ENCODE measurements at regions not wholly inside any gene's neighbourhood (a gene's known extent, or its start where the extent isn't known, plus 50 kb on each side); places are given as distances from the start of the nearest gene placed in this dataset.

GRCh38 chr9:84542554-84542953, 127.0 kb upstream of the NTRK2 start:
- no peaks in the 10 kb centered on the region for H3K36me3 ChIP-seq (ENCODE audit: control insufficient read depth in 4 of 4, insufficient read depth in 4 of 4, low read length in 4 of 4)
- TF ChIP-seq, protein P1, sequence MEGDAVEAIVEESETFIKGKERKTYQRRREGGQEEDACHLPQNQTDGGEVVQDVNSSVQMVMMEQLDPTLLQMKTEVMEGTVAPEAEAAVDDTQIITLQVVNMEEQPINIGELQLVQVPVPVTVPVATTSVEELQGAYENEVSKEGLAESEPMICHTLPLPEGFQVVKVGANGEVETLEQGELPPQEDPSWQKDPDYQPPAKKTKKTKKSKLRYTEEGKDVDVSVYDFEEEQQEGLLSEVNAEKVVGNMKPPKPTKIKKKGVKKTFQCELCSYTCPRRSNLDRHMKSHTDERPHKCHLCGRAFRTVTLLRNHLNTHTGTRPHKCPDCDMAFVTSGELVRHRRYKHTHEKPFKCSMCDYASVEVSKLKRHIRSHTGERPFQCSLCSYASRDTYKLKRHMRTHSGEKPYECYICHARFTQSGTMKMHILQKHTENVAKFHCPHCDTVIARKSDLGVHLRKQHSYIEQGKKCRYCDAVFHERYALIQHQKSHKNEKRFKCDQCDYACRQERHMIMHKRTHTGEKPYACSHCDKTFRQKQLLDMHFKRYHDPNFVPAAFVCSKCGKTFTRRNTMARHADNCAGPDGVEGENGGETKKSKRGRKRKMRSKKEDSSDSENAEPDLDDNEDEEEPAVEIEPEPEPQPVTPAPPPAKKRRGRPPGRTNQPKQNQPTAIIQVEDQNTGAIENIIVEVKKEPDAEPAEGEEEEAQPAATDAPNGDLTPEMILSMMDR (IDR thresholded peaks at IDR 0.05; ENCODE audit: control extremely low read depth, extremely low read depth), result no peak
- no peak overlapping the region for H3K4me3 ChIP-seq
- peaks cover 0 to 6% (median 2%) of the 10 kb centered on the region in 4 donors for H3K9me3 ChIP-seq (ENCODE audit: control insufficient read depth in 4 of 4, insufficient read depth in 3 of 4, low read length in 3 of 4)
- no peak overlapping the region for H3K9ac ChIP-seq (ENCODE audit: insufficient read depth in 1 of 2, low read length in 2 of 2)
- 80 to 83% methylated on average over 3 of the region's 3 CpGs for WGBS, 2 donors
- ATAC-seq (ENCODE audit: insufficient read depth, low FRiP score) (no peak), DNase-seq (peak; percentile 24 to 40 (median 30))
- H3K27me3 ChIP-seq (ENCODE audit: control insufficient read depth in 3 of 3, insufficient read depth in 3 of 3, low read length in 2 of 3), result no peaks in the 10 kb centered on the region
- no peak overlapping the region for H3K27ac ChIP-seq (ENCODE audit: low read depth in 1 of 2, low read length in 1 of 2)
- H3K4me1 ChIP-seq (ENCODE audit: control insufficient read depth in 5 of 5, insufficient read depth in 5 of 5, low read length in 5 of 5), result peaks cover 0 to 4% (median 0%) of the 10 kb centered on the region in 5 donors

DNA sequence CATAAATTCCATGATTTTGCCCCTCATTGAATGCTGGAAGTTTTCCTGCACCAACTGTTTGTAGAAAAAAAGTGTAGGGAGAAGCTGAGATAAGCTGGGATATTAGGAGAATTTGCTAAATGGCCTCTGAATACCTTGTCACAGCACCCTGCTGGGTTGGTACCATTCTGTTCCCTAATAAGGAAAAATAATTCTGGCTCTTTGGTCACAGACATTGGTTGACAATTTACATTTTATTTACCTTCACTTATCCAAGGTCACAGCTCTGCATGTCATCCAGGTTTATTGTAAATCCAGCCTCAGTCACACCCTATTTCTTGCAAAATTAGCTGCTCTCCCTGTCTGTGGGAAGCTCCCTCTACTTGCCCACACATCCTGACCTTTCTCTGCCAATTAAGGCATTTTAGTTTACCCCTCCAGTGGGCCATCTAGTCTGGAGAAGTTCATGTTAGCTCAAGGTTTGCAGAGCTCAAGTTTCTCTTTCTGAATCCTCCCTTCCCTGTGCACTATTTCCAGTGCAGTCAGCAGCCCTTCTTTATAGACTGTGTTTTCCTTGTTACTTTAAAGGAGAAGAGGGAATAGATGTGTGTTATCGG, 115.4 kb upstream of the NTRK2 start:
- Histone ChIP-seq H3K4me3 (no peak overlapping the region), H3K9ac (ENCODE audit: insufficient read depth in 1 of 2, low read length in 2 of 2) (no peak overlapping the region), H3K36me3 (ENCODE audit: control insufficient read depth in 4 of 4, insufficient read depth in 4 of 4, low read length in 4 of 4) (no peaks in the 10 kb centered on the region), H3K4me1 (ENCODE audit: control insufficient read depth in 5 of 5, insufficient read depth in 5 of 5, low read length in 5 of 5) (no peaks in the 10 kb centered on the region), H3K27me3 (ENCODE audit: control insufficient read depth in 3 of 3, insufficient read depth in 3 of 3, low read length in 2 of 3) (no peaks in the 10 kb centered on the region), H3K9me3 (ENCODE audit: control insufficient read depth in 4 of 4, insufficient read depth in 3 of 4, low read length in 3 of 4) (no peaks in the 10 kb centered on the region), H3K27ac (ENCODE audit: low read depth in 1 of 2, low read length in 1 of 2) (no peak overlapping the region)
- 87 to 94% methylated on average over 1 of the region's 1 CpG for WGBS, 2 donors
- DNase-seq, result no peak
- ATAC-seq (ENCODE audit: insufficient read depth, low FRiP score), result no peak
- TF ChIP-seq, protein P1 (IDR thresholded peaks at IDR 0.05; ENCODE audit: control extremely low read depth, extremely low read depth), result no peak

DNA sequence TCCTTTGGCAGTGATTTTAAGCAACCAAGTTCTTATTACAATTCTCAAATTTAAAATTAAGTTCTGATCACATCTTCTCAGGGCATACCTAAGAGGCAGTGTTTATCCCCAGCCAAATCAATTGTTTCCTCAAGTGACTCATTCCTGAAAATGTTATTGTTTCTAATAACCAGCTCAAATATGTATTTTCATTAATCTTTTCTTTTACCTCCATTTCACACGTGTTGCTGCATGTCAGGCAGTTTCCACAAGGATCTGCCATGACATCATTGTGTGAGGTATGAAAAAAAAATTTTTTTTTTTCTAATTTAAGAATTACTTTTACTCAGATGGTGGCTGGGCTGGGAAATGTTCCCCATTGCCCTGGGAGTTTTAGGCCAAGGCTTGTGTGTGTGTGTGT, 113.0 kb upstream of the NTRK2 start:
- 35 to 54% methylated on average over 1 of the region's 1 CpG for WGBS, 2 donors
- no peaks in the 10 kb centered on the region for H3K36me3 ChIP-seq (ENCODE audit: control insufficient read depth in 4 of 4, insufficient read depth in 4 of 4, low read length in 4 of 4)
- no peak overlapping the region for H3K4me3 ChIP-seq
- TF ChIP-seq, protein P1 (IDR thresholded peaks at IDR 0.05; ENCODE audit: control extremely low read depth, extremely low read depth), result no peak
- H3K27ac ChIP-seq (ENCODE audit: low read depth in 1 of 2, low read length in 1 of 2), result no peak overlapping the region
- no peak overlapping the region for H3K9ac ChIP-seq (ENCODE audit: insufficient read depth in 1 of 2, low read length in 2 of 2)
- no peak for DNase-seq
- H3K9me3 ChIP-seq (ENCODE audit: control insufficient read depth in 4 of 4, insufficient read depth in 3 of 4, low read length in 3 of 4), result no peaks in the 10 kb centered on the region
- H3K4me1 ChIP-seq (ENCODE audit: control insufficient read depth in 5 of 5, insufficient read depth in 5 of 5, low read length in 5 of 5), result no peaks in the 10 kb centered on the region
- no peaks in the 10 kb centered on the region for H3K27me3 ChIP-seq (ENCODE audit: control insufficient read depth in 3 of 3, insufficient read depth in 3 of 3, low read length in 2 of 3)
- ATAC-seq (ENCODE audit: insufficient read depth, low FRiP score), result no peak

GRCh38 chr9:84557751-84558150, 111.8 kb upstream of the NTRK2 start:
- Histone ChIP-seq H3K9me3 (ENCODE audit: control insufficient read depth in 4 of 4, insufficient read depth in 3 of 4, low read length in 3 of 4) (no peaks in the 10 kb centered on the region), H3K9ac (ENCODE audit: insufficient read depth in 1 of 2, low read length in 2 of 2) (no peak overlapping the region), H3K4me1 (ENCODE audit: control insufficient read depth in 5 of 5, insufficient read depth in 5 of 5, low read length in 5 of 5) (no peaks in the 10 kb centered on the region), H3K4me3 (no peak overlapping the region), H3K27me3 (ENCODE audit: control insufficient read depth in 3 of 3, insufficient read depth in 3 of 3, low read length in 2 of 3) (no peaks in the 10 kb centered on the region), H3K27ac (ENCODE audit: low read depth in 1 of 2, low read length in 1 of 2) (no peak overlapping the region), H3K36me3 (ENCODE audit: control insufficient read depth in 4 of 4, insufficient read depth in 4 of 4, low read length in 4 of 4) (no peaks in the 10 kb centered on the region)
- TF ChIP-seq, protein P1 (IDR thresholded peaks at IDR 0.05; ENCODE audit: control extremely low read depth, extremely low read depth), result no peak
- no peak for ATAC-seq (ENCODE audit: insufficient read depth, low FRiP score)
- DNase-seq, result no peak
- 79 to 83% methylated on average over 4 of the region's 4 CpGs for WGBS, 2 donors

Data from lung (tissue), 11 donors.